HG02970 (cell line): ENCODE measurements at regions not wholly inside any gene's neighbourhood (a gene's known extent, or its start where the extent isn't known, plus 50 kb on each side); places are given as distances from the start of the nearest gene placed in this dataset.
"Not testable (repeated sequence)": the region's sequence is repeated elsewhere in the genome, so short reads cannot be mapped to it uniquely, and the experiment has no call there.

ENCODE experiments used
- ATAC-seq: cut with Tn5 transposase; IDR thresholded peaks from one replicate; pipeline ENCODE4 v1.9.1; 2021; ENCODE audit warnings: mild to moderate bottlenecking, moderate library complexity, moderate number of reproducible peaks; ENCODE audit not compliant: unreplicated experiment, low FRiP score

DNA sequence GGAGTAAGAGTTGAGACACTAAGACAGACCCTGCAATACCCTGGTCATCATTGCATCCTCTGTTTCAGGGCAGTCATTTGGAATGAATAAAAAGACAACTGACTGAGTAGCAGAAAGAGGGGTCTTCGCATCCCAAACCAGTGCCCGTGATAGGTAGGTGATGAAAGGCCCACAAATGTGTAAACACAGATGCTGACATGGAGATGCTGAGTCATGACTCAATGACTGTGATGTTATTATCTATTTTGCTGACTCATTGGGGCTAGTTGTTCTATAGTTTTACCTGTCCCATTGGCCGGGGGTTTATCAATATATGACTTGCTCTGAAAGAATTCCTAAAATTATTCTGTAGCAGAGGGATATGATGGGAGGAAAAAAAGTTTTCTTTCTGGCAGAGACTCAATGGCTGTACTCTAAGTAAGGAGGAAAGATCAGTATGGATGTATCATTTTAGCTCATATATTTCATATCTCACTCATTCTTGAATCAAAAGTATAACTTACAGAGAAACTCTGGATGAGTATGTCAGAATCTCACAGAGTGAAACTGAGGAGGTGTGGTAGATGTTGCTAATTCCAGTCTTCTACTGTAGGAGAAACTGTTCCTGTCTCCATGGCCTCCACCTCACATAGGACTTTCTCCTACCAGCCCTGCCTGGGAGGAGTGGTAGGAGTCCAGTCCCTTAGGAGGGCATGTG is 119.9 kb upstream of the PREP start:
- ATAC-seq: no peak

DNA sequence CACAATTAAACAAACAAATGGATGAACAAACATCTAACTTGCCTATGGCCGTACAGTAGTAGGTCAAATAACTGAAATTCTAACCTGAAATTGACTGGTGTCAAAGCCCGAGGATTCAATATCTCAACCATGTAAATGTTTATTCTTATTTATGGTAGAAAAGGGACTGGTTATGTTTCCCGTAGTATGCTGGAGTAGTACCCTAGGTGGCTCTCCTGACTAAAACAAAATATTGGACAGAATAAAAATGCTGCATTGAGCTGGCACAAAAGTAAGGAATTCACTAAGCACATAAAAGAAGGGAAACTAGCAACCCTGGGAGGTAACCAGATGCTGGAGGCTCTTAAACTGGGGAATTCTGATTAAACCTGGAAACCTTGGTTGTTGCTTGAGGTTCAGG is 117.1 kb upstream of the PREP start:
- ATAC-seq: no peak

- not testable (repeated sequence) for ATAC-seq
Measured at GRCh38 chr6:105518993-105519392, 116.1 kb upstream of the PREP start.

DNA sequence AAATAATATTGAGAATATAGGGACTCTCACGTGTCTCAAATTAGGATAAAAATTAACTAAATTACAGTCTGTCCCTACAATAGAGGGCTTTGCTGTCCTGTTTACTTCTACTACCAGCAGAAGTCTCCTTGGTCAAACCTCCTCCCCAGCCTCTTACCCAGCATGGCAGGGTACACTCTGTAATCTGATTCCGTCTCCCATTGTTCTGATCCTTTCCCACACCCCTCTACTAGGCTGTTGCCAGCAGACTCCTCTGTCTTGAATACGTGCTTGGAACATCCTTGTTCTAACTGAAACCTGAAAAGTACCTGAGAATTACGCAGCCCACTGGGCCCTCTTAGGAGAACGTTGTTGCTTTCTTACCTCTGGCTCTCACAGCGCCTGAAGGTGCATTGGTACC is 112.2 kb upstream of the PREP start:
- ATAC-seq: no peak

DNA sequence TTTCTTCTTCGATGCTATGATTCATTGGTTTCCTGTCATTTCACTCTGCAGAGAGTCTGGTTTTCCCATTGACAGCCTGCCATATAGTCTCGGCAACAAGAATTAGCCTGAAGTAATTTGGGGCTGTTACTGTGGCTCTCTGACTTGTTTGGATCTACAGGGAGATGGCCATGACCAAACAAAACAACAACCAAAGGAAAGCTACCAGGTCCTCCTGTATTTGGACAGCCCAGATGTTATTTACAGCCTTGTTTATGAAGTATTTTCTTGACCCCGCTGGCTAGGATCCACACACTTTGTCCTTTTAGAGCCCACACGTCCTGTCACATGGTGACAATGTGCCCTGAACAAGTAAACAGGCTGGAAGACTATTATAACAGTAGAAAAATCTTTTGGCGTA is 111.4 kb upstream of the PREP start:
- no peak for ATAC-seq

- no peak for ATAC-seq
Measured at GRCh38 chr6:105511639-105512038, 108.8 kb upstream of the PREP start.

DNA sequence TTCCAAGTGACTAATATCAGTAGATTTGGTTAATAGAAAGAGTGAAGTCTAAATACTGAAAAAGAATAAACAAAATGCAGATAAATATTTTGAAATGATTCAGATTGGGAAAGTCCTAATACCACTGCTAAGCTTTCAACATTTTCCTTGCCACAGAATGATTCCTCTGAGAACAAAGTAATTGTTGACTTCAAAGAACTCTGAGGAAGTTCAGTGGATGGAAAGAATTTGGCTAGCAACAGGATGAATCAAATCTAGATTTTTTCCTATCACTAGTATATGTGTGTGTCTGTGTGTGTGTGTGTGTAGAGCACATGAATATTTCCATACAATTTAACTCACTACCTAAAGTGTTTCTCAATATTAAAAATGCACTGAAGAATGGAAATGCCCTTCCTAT is 107.9 kb upstream of the PREP start:
- ATAC-seq: no peak

GRCh38 chr6:105509506-105510331 is 106.8 kb upstream of the PREP start:
- no peak for ATAC-seq

DNA sequence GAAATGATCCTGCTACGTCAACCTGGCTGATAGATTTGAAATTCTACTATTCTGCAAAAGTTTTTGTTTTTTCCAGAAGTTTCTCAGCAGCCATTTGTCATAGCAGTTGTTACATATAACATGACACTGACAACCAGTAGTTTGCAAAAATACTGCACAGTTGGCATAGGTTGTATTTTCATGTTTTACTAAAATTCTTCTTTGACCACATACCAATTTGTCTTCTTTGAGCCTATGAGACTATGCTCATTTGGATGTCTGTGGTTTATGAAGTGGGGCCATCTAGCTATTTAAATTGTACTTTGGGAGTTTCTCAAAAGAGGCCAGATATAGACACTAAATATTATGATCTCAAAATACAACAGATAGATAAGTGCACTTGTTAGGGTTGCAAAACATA is 104.9 kb upstream of the PREP start:
- ATAC-seq: no peak

DNA sequence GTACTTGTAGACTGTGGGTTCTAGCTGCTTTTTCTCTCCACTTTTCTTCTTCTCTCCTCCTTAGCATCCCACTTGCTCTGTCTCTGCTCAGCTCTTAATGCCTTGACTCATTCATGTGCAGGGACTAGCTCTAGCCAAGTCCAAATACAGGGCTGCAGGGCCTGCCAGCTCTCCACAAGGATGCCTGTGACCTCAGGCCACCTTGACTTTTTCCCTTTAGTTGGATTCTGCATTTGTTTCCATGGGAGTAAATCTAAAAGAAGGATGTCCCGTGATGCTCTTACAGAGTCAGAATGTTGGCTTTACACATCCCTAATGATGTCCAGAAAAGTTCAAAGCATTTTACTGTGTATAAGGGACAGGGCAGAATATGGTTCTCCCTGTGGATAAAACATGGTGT is 101.8 kb upstream of the PREP start:
- ATAC-seq: no peak

GRCh38 chr6:105503641-105504040 is 100.8 kb upstream of the PREP start:
- no peak for ATAC-seq

DNA sequence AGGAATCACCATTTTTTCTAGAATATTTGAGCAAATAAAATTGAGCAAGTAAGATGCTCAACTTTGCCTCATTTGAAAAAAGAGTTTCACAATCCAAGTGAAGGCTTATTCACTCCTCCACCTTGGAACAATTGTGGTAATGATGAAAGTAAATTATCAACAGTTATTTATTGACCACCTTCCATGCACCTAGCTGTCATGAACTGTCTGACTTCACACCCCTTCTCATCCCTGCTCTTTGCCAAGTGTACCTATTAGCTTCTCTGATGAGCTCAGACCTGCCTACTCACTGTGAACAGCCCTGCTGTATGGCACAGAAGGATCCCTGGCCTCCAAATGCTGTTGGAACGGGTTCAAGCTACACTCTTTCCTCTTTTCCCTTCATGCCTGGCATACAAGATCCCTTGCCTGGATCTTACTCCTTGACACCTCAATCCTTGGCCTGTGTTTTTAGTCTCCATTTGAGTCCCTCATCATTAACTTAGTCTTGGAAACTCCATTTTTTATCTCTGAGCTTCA is 99.0 kb upstream of the PREP start:
- no peak for ATAC-seq

GRCh38 chr6:105501246-105501645 is 98.4 kb upstream of the PREP start:
- ATAC-seq: no peak

GRCh38 chr6:105500693-105501092 is 97.8 kb upstream of the PREP start:
- ATAC-seq: no peak

GRCh38 chr6:105499931-105500330 is 97.0 kb upstream of the PREP start:
- ATAC-seq: no peak

GRCh38 chr6:105499136-105499870 is 96.4 kb upstream of the PREP start:
- ATAC-seq: no peak

- ATAC-seq: no peak
Measured at GRCh38 chr6:105497549-105497948, 94.7 kb upstream of the PREP start.

GRCh38 chr6:105495515-105495914 is 92.6 kb upstream of the PREP start:
- ATAC-seq: no peak

- ATAC-seq: no peak
Measured at GRCh38 chr6:105494688-105495087, 91.8 kb upstream of the PREP start.

- ATAC-seq: no peak
Measured at GRCh38 chr6:105493736-105494135, 90.9 kb upstream of the PREP start.
